GM19372 (cell line): ENCODE measurements at regions not wholly inside any gene's neighbourhood (a gene's known extent, or its start where the extent isn't known, plus 50 kb on each side); places are given as distances from the start of the nearest gene placed in this dataset.
"Not testable (repeated sequence)": the region's sequence is repeated elsewhere in the genome, so short reads cannot be mapped to it uniquely, and the experiment has no call there.

ENCODE experiments used
- ATAC-seq: cut with Tn5 transposase; IDR thresholded peaks from one replicate; pipeline ENCODE4 v1.9.1; 2021; ENCODE audit warnings: mild to moderate bottlenecking, low read depth, moderate library complexity; ENCODE audit not compliant: unreplicated experiment

- no peak for ATAC-seq
These were observed 259.2 kb downstream of the IRS1 start for GRCh38 chr2:226540204-226540994.

- no peak for ATAC-seq
These were observed 263.2 kb downstream of the IRS1 start for GRCh38 chr2:226536410-226536809.

DNA sequence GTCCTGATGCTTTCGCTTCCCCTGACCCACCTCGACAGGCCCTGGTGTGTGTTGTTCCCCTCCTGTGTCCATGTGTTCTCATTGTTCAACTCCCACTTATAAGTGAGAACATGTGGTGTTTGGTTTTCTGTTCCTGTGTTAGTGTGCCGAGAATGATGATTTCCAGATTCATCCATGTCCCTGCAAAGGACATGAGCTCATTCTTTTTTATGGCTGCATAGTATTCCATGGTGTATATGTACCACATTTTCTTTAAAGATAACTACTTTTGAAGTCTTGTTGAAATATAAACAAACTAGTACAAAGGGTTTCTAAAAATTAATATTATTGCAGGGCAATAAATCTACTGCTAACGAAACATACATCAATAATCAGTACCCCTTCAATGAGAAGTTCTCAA, 266.6 kb downstream of the IRS1 start:
- not testable (repeated sequence) for ATAC-seq

DNA sequence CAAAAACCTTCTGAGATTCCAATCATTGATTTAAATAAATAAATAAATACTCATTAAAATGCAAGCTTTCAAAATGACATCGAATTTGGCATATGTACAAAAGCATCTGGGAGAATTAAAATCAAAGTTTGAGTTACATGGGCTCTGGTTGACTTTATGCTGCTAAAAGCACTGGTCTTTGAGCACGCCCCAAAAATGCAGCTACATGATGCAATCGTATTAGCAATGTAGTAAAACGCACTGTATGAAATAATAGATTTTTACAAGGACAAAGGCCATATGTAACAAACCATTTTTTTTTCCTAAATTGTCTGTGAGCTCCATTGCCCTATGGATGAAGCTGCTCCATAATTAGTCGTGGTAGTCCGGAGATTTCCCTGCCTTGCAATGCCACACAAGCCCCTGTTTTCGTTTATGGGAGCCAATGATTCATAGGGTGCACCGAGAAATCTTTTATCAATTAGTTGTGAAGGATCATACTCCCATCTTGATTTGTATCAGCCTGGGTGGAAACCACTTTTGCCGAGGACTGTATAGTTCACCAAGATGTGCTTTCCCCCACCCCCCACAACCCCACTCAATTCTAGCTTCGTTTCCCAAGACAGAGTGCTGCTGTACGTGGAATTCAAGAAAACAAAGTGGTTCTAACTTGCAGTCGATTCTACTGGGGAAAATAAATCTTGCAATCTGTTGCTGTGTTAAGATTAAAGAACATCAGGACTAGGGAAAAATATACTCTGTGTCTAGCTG, 268.4 kb downstream of the IRS1 start:
- ATAC-seq = no peak

GRCh38 chr2:226529556-226529955, 270.1 kb downstream of the IRS1 start:
- no peak for ATAC-seq

GRCh38 chr2:226526716-226527115, 272.9 kb downstream of the IRS1 start:
- no peak for ATAC-seq

- no peak for ATAC-seq
These were observed 275.2 kb downstream of the IRS1 start for GRCh38 chr2:226524381-226524843.

GRCh38 chr2:226520723-226521122, 278.9 kb downstream of the IRS1 start:
- no peak for ATAC-seq

GRCh38 chr2:226515344-226516055, 284.1 kb downstream of the IRS1 start:
- ATAC-seq = no peak

- ATAC-seq = no peak
These were observed 284.7 kb downstream of the IRS1 start for GRCh38 chr2:226514895-226515294.

DNA sequence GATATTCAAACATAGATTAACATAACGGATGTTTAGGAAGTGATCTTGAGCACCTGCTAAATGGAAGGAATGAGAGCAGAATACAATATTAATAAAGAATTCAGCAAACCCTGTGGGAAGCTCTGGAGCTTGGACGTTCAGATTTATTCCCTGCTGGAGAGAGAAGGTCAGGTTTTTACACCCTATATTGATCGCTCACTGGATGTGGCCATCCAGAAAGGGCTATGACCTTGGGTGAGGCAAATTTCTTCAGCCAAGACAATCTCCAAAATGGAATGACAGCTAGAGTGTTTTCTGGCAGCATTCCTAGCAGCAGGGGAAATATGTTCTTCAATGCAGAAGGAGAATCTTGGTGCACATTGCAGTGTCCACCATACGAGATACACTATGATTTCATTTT, 288.3 kb downstream of the IRS1 start:
- ATAC-seq = no peak

DNA sequence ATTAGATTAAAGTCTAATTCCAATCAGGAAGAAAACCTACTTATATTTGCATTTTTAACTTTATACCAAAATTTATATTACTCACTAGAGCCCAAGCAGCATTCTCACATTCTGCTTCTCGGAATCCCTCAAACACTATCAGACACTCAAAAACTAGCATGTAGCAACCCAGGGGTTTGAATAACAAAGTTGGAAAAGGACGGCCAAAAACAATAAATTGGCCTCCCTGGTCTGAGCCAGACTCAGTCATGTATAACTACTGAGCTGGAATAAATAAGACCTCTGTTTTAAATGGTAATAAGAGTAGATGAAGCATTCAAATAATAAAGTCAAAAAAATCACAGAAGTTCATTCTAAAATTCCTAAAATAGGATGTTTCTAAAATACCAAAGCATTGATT, 290.9 kb downstream of the IRS1 start:
- no peak for ATAC-seq

- ATAC-seq = no peak
These were observed 291.6 kb downstream of the IRS1 start for GRCh38 chr2:226508005-226508404.

DNA sequence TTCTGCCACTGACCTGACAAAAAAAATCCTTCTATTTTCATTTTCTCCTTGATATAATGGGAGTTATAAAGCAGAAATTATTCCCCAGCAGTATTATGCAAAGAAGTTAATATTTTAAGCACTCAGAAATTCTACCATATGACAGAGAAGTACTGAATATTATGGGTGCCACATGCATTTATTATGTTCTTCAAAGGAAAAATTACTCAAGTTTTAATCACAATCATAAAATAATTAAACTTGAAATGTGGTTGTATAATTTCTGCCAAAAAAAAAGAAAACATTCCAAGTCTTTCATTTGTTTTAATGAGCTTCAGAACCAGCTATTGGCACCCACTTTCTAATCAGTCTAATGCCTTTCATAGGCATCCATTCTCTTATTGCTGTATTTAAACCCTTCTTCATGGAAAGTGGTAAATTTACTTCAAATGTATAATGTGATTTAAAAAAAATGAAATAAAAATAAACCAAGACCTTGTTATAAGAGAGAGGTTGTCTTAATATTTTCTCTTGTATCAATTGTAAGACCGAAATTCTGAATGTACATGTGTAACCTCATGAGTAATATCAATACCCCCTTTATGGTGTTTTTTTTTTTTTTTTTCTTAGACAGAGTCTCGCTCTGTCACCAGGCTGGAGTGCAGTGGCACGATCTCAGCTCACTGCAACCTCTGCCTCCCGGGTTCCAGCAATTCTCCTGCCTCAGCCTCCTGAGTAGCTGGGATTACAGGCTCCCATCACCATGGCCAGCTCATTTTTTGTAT, 302.3 kb downstream of the IRS1 start:
- no peak for ATAC-seq

DNA sequence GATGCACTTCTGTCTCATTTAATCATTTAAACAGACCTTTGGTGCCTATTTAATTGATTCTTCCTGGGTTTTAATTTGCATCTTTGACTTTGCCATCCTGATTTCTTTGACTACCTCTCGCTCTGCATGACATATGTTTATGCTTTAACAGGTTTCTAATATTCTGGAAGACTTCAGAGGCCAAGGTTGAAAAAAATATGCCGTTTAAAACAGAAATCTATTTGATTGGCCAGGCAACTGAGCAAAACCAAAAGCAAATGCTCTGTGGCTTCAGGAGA, 303.4 kb downstream of the IRS1 start:
- no peak for ATAC-seq

DNA sequence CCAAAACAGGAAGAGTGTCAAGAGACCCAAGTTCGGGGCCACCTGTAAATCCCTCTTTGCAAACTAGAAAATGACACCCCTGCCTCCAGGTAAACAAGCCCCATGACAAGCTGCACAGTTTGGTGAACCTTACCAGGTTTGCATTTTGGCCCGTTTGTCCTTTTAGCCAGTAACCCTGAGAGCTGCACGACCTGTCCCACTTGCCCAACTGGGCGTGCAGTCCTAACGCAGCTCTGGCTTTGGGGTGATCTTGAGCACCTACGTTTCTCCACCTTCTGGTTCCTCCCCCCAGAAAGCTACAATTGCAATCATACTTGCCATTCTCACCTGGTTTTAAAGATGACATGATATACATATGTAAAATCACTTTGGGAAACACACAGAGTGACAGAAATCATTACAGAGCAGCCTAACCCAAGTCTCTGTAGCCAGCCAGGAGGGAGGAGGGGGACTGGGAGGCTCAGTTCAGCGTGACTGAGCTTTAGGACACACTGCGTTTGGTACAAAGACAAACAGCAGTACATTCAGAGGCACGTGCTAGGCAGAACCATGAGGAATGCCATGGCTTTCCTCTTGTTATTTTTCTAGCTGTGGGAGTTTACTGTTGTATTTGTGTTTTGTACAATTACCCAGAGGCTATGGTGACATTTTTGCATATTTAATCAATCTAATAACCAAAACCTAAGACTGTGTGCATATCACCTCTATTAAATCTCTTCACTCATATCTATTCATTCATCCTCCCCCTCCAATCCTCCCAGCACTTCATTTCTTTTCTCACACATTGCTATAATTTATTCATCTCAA, 304.0 kb downstream of the IRS1 start:
- no peak for ATAC-seq

DNA sequence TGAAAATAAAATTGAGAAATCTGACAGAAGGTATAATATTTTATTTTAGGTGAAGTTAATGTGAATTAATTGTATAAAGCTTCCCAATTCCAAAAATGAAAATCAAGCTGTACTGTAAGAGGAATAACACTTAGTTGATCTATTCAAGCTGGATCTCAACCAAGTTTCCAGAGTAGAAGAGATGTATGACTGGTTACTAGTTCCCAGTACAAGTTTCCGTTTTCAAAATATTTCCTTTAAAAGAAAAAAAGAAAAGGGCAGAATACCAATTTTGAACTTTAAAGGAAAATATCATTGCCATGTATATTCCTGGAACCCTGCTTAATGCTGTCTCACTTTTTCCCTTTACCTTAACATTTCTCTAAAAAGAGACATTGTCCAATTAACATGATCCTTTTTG, 308.5 kb downstream of the IRS1 start:
- no peak for ATAC-seq

GRCh38 chr2:226489775-226490541, 309.7 kb downstream of the IRS1 start:
- no peak for ATAC-seq

DNA sequence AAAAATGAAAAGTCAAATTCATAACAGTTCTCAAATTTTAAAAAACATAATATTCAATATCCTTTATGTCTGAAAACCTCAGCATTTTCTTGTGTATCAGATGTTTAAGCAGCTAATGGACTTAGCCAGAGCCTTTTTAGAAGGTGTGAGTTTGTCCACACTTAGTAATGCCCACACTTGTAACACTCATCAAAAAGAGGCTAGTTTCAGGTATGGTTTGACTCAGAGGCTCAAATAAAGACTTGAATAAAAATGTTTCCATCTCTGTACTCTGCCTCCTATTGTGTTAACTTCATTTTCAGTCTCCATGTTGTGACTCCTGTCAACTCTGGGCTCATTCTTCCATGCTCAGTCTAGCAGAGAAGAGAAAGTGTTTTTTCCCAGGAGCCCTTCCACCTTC, 311.6 kb downstream of the IRS1 start:
- no peak for ATAC-seq
